ENCODE measurements at regions not wholly inside any gene's neighbourhood (a gene's known extent, or its start where the extent isn't known, plus 50 kb on each side); places are given as distances from the start of the nearest gene placed in this dataset.
"Not testable (repeated sequence)": the region's sequence is repeated elsewhere in the genome, so short reads cannot be mapped to it uniquely, and the experiment has no call there.

GRCh38 chr12:25347716-25348592, 97.2 kb upstream of the KRAS start:
- Mint-ChIP-seq H3K9me3 (no peaks in the 10 kb centered on the region), H3K27ac (no peak overlapping the region), H3K4me1 (ENCODE audit: low read depth) (peaks cover 14% of the 10 kb centered on the region), H3K27me3 (ENCODE audit: low read depth) (peaks cover 7% of the 10 kb centered on the region), H3K4me3 (no peak overlapping the region), H3K36me3 (ENCODE audit: insufficient read depth in 2 of 2) (no peaks in the 10 kb centered on the region)
- DNase-seq (no peak), ATAC-seq (replicated peaks in 1 of 2) (no peak)

GRCh38 chr12:25341877-25342276, 91.1 kb upstream of the KRAS start:
- DNase-seq; H3K9me3 Mint-ChIP-seq; H3K4me1 Mint-ChIP-seq (ENCODE audit: low read depth); H3K27me3 Mint-ChIP-seq (ENCODE audit: low read depth); H3K4me3 Mint-ChIP-seq; H3K27ac Mint-ChIP-seq; ATAC-seq (replicated peaks in 1 of 2); H3K36me3 Mint-ChIP-seq (ENCODE audit: insufficient read depth in 2 of 2): not testable (repeated sequence)

GRCh38 chr12:25337916-25338315, 87.2 kb upstream of the KRAS start:
- peaks cover 3 to 5% of the 10 kb centered on the region in 2 donors for H3K9me3 Mint-ChIP-seq
- H3K4me1 Mint-ChIP-seq (ENCODE audit: low read depth), result peaks cover 20% of the 10 kb centered on the region
- DNase-seq (no peak), ATAC-seq (replicated peaks in 1 of 2) (no peak)
- H3K4me3 Mint-ChIP-seq, result no peak overlapping the region
- peaks cover 0 to 2% of the 10 kb centered on the region in 2 donors for H3K36me3 Mint-ChIP-seq (ENCODE audit: insufficient read depth in 2 of 2)
- peaks cover 23% of the 10 kb centered on the region for H3K27me3 Mint-ChIP-seq (ENCODE audit: low read depth)
- no peak overlapping the region for H3K27ac Mint-ChIP-seq

GRCh38 chr12:25332143-25332542, 81.4 kb upstream of the KRAS start:
- Mint-ChIP-seq H3K27me3 (ENCODE audit: low read depth) (peaks cover 41% of the 10 kb centered on the region), H3K4me1 (ENCODE audit: low read depth) (peaks cover 39% of the 10 kb centered on the region), H3K27ac (peak overlapping the region; percentile 65), H3K9me3 (no peaks in the 10 kb centered on the region), H3K4me3 (peak overlapping the region in 1 of 2 donors; percentile 37), H3K36me3 (ENCODE audit: insufficient read depth in 2 of 2) (no peaks in the 10 kb centered on the region)
- peak in 1 of 2 donors; percentile 6 for DNase-seq
- peak; percentile 49 for ATAC-seq (replicated peaks in 1 of 2)

GRCh38 chr12:25328072-25328712, 77.5 kb upstream of the KRAS start:
- Mint-ChIP-seq H3K4me3 (no peak overlapping the region), H3K27me3 (ENCODE audit: low read depth) (peaks cover 25% of the 10 kb centered on the region), H3K36me3 (ENCODE audit: insufficient read depth in 2 of 2) (no peaks in the 10 kb centered on the region), H3K4me1 (ENCODE audit: low read depth) (peaks cover 33% of the 10 kb centered on the region), H3K9me3 (no peaks in the 10 kb centered on the region), H3K27ac (no peak overlapping the region)
- ATAC-seq (replicated peaks in 1 of 2) (no peak), DNase-seq (no peak)

GRCh38 chr12:25327321-25327720, 76.6 kb upstream of the KRAS start:
- ATAC-seq (replicated peaks in 1 of 2) (no peak), DNase-seq (no peak)
- Mint-ChIP-seq H3K27ac (no peak overlapping the region), H3K27me3 (ENCODE audit: low read depth) (peaks cover 22% of the 10 kb centered on the region), H3K4me3 (no peak overlapping the region), H3K36me3 (ENCODE audit: insufficient read depth in 2 of 2) (no peaks in the 10 kb centered on the region), H3K4me1 (ENCODE audit: low read depth) (peaks cover 33% of the 10 kb centered on the region), H3K9me3 (no peaks in the 10 kb centered on the region)

GRCh38 chr12:25326326-25326725, 75.6 kb upstream of the KRAS start:
- ATAC-seq (replicated peaks in 1 of 2) (no peak), DNase-seq (no peak)
- no peak overlapping the region for H3K4me3 Mint-ChIP-seq
- no peaks in the 10 kb centered on the region for H3K36me3 Mint-ChIP-seq (ENCODE audit: insufficient read depth in 2 of 2)
- no peak overlapping the region for H3K27ac Mint-ChIP-seq
- H3K27me3 Mint-ChIP-seq (ENCODE audit: low read depth), result peaks cover 13% of the 10 kb centered on the region
- peaks cover 34% of the 10 kb centered on the region for H3K4me1 Mint-ChIP-seq (ENCODE audit: low read depth)
- H3K9me3 Mint-ChIP-seq, result no peaks in the 10 kb centered on the region

GRCh38 chr12:25324861-25325260, 74.1 kb upstream of the KRAS start:
- DNase-seq (no peak), ATAC-seq (replicated peaks in 1 of 2) (no peak)
- H3K9me3 Mint-ChIP-seq, result no peaks in the 10 kb centered on the region
- no peak overlapping the region for H3K4me3 Mint-ChIP-seq
- H3K27me3 Mint-ChIP-seq (ENCODE audit: low read depth), result peaks cover under 1% of the 10 kb centered on the region
- no peak overlapping the region for H3K27ac Mint-ChIP-seq
- H3K4me1 Mint-ChIP-seq (ENCODE audit: low read depth), result peaks cover 44% of the 10 kb centered on the region
- H3K36me3 Mint-ChIP-seq (ENCODE audit: insufficient read depth in 2 of 2), result no peaks in the 10 kb centered on the region

- ATAC-seq (replicated peaks in 1 of 2) (peak in 1 of 2 donors; percentile 11), DNase-seq (peak in 1 of 2 donors; percentile 26)
- H3K4me3 Mint-ChIP-seq, result peak overlapping the region; percentile 73 to 86
- peaks cover 54% of the 10 kb centered on the region for H3K4me1 Mint-ChIP-seq (ENCODE audit: low read depth)
- H3K36me3 Mint-ChIP-seq (ENCODE audit: insufficient read depth in 2 of 2), result no peaks in the 10 kb centered on the region
- no peaks in the 10 kb centered on the region for H3K27me3 Mint-ChIP-seq (ENCODE audit: low read depth)
- H3K9me3 Mint-ChIP-seq, result no peaks in the 10 kb centered on the region
- peak overlapping the region; percentile 29 for H3K27ac Mint-ChIP-seq
Measured at GRCh38 chr12:25323581-25323982, 72.9 kb upstream of the KRAS start.

GRCh38 chr12:25322918-25323531, 72.3 kb upstream of the KRAS start:
- peak in 1 of 2 donors; percentile 27 for ATAC-seq (replicated peaks in 1 of 2)
- no peaks in the 10 kb centered on the region for H3K36me3 Mint-ChIP-seq (ENCODE audit: insufficient read depth in 2 of 2)
- peak overlapping the region; percentile 73 to 86 for H3K4me3 Mint-ChIP-seq
- no peaks in the 10 kb centered on the region for H3K9me3 Mint-ChIP-seq
- H3K4me1 Mint-ChIP-seq (ENCODE audit: low read depth), result peaks cover 54% of the 10 kb centered on the region
- peak overlapping the region; percentile 10 for H3K27ac Mint-ChIP-seq
- H3K27me3 Mint-ChIP-seq (ENCODE audit: low read depth), result no peaks in the 10 kb centered on the region
- DNase-seq, result no peak

- Mint-ChIP-seq H3K36me3 (ENCODE audit: insufficient read depth in 2 of 2) (no peaks in the 10 kb centered on the region), H3K4me1 (ENCODE audit: low read depth) (peaks cover 54% of the 10 kb centered on the region), H3K9me3 (no peaks in the 10 kb centered on the region), H3K4me3 (peak overlapping the region; percentile 73 to 86), H3K27me3 (ENCODE audit: low read depth) (peaks cover 6% of the 10 kb centered on the region), H3K27ac (peak overlapping the region; percentile 94)
- no peak for ATAC-seq (replicated peaks in 1 of 2)
- no peak for DNase-seq
Measured at GRCh38 chr12:25322351-25322750, 71.6 kb upstream of the KRAS start.

- Mint-ChIP-seq H3K36me3 (ENCODE audit: insufficient read depth in 2 of 2) (no peaks in the 10 kb centered on the region), H3K4me3 (peak overlapping the region; percentile 73 to 86), H3K9me3 (no peaks in the 10 kb centered on the region), H3K27me3 (ENCODE audit: low read depth) (peaks cover 7% of the 10 kb centered on the region), H3K27ac (peak overlapping the region; percentile 94), H3K4me1 (ENCODE audit: low read depth) (peaks cover 54% of the 10 kb centered on the region)
- ATAC-seq (replicated peaks in 1 of 2), result no peak
- DNase-seq, result no peak
Measured at GRCh38 chr12:25321772-25322171, 71.0 kb upstream of the KRAS start.

All from activated T-cell treated with anti-CD3 and anti-CD28 coated beads, Interleukin-2, amount 50 U/mL, for 72 hours (primary cell).